B cell (primary cell): ENCODE measurements at regions not wholly inside any gene's neighbourhood (a gene's known extent, or its start where the extent isn't known, plus 50 kb on each side); places are given as distances from the start of the nearest gene placed in this dataset.

Source experiments
- ATAC-seq: fragments of 200-7000 bp; cut with Tn5 transposase; one replicate; pipeline ENCODE4 v1.10.0; 2021; ENCODE audit warnings: low read depth, mild to moderate bottlenecking, moderate number of reproducible peaks, moderate library complexity
- CTCF ChIA-PET: fragments of 350-600 bp; sonication (Branson Sonifier 250); formaldehyde crosslinking; loops from one replicate; lab custom pipeline; 2021; ENCODE audit warnings: antibody characterized with exemption, inconsistent platforms; lab: Charles Lee
- POLR2A ChIA-PET: fragments of 350-600 bp; sonication (Branson Sonifier 250); formaldehyde crosslinking; loops from one replicate; lab custom pipeline; 2021; ENCODE audit warnings: antibody characterized with exemption; lab: Charles Lee
- DNase-seq: peaks from one replicate; pipeline ENCODE4 v3.0.0; 2013
- H2AFZ ChIP-seq: 2 replicates; pipeline ENCODE4 v1.6.1; 2012; ENCODE audit warnings: mild to moderate bottlenecking, low read depth, low read length; ENCODE audit not compliant: insufficient read depth, poor library complexity, severe bottlenecking
- H3K27ac ChIP-seq, 2 donors: 1 replicate in 1 of 2; 2 replicates in 1 of 2; pipeline ENCODE4 v1.5.1; 2012 to 2013; ENCODE audit warnings: low read length in 2 of 2, mild to moderate bottlenecking in 2 of 2, moderate library complexity in 1 of 2
- H3K27me3 ChIP-seq, 4 experiments: fragments of 200-600 bp in 1 of 4; sonication (generic) in 1 of 4; replicated peaks in 1 of 4; 1 replicate in 2 of 4; 2 replicates in 2 of 4; pipeline versions ENCODE4 v1.6.1 to v1.7.0; 2013 to 2016; ENCODE audit warnings: low read length in 3 of 4, mild to moderate bottlenecking in 2 of 4, mixed read lengths in 1 of 4, moderate library complexity in 1 of 4; ENCODE audit not compliant: insufficient read depth in 4 of 4, control insufficient read depth in 3 of 4; ENCODE audit errors: control extremely low read depth in 1 of 4
- H3K36me3 ChIP-seq, 2 experiments: replicated peaks in 1 of 2; 1 replicate in 1 of 2; 2 replicates in 1 of 2; pipeline versions ENCODE4 v1.6.1 to v1.7.1; 2013; ENCODE audit warnings: low read length in 1 of 2; ENCODE audit not compliant: insufficient read depth in 2 of 2, control insufficient read depth in 1 of 2; ENCODE audit errors: control extremely low read depth in 1 of 2, extremely low read depth in 1 of 2
- H3K4me1 ChIP-seq, 2 donors: fragments of 200-600 bp in 1 of 2; sonication (generic) in 1 of 2; 1 replicate in 1 of 2; 2 replicates in 1 of 2; pipeline versions ENCODE4 v1.5.1 to v1.6.1; 2013 to 2017; ENCODE audit warnings: low read length in 2 of 2; ENCODE audit not compliant: control insufficient read depth in 2 of 2, insufficient read depth in 2 of 2
- H3K4me2 ChIP-seq: replicated peaks from 2 replicates; pipeline ENCODE3; 2012; ENCODE audit warnings: mild to moderate bottlenecking, low read depth, low read length; ENCODE audit not compliant: poor library complexity, severe bottlenecking
- H3K4me3 ChIP-seq, 5 experiments: fragments of 200-600 bp in 1 of 5; sonication (generic) in 1 of 5; 1 replicate in 3 of 5; 2 replicates in 2 of 5; pipeline versions ENCODE4 v1.5.1 to v1.7.0; 2011 to 2016; ENCODE audit warnings: low read length in 4 of 5, mild to moderate bottlenecking in 4 of 5, low read depth in 2 of 5, control low read depth in 1 of 5, moderate library complexity in 1 of 5; ENCODE audit not compliant: insufficient read depth in 1 of 5; ENCODE audit errors: control extremely low read depth in 1 of 5, extremely low read depth in 1 of 5
- H3K79me2 ChIP-seq: fragments of 200-600 bp; sonication (generic); one replicate; pipeline ENCODE4 v1.6.0; 2016; ENCODE audit warnings: low read length; ENCODE audit not compliant: control insufficient read depth, insufficient read depth
- H3K9ac ChIP-seq: fragments of 200-600 bp; sonication (generic); 2 replicates; pipeline ENCODE4 v1.6.1; 2017; ENCODE audit warnings: mild to moderate bottlenecking, low read length, moderate library complexity
- H3K9me3 ChIP-seq, 3 donors: one replicate each; pipeline versions ENCODE4 v1.6.1 to v1.7.1; 2013; ENCODE audit warnings: low read length in 2 of 3; ENCODE audit not compliant: control insufficient read depth in 2 of 3, insufficient read depth in 1 of 3; ENCODE audit errors: control extremely low read depth in 1 of 3
- H4K20me1 ChIP-seq: 2 replicates; pipeline ENCODE4 v1.6.0; 2012; ENCODE audit warnings: mild to moderate bottlenecking, low read length; ENCODE audit not compliant: insufficient read depth, control insufficient read depth, poor library complexity, severe bottlenecking
- H3K27ac Mint-ChIP-seq: one replicate; pipeline ENCODE4 v1.8.0; 2021; ENCODE audit warnings: mixed read lengths
- H3K27me3 Mint-ChIP-seq: one replicate; pipeline ENCODE4 v1.8.0; 2021; ENCODE audit warnings: mixed read lengths
- H3K4me1 Mint-ChIP-seq: one replicate; pipeline ENCODE4 v1.8.0; 2021; ENCODE audit warnings: mixed read lengths
- H3K4me3 Mint-ChIP-seq: one replicate; pipeline ENCODE4 v1.8.0; 2021; ENCODE audit warnings: mixed read lengths
- H3K9me3 Mint-ChIP-seq: one replicate; pipeline ENCODE4 v1.8.0; 2022; ENCODE audit warnings: mixed read lengths; ENCODE audit not compliant: insufficient read depth
- CTCF ChIP-seq: fragments of 200-600 bp; IDR thresholded peaks from one replicate; pipeline ENCODE4 v1.8.0; 2022; ENCODE audit warnings: antibody characterized with exemption, mild to moderate bottlenecking
- EZH2 ChIP-seq: IDR thresholded peaks from 2 replicates; pipeline ENCODE4 v1.6.1; 2012; ENCODE audit warnings: borderline replicate concordance, low read depth, mild to moderate bottlenecking, moderate library complexity, low read length; ENCODE audit not compliant: insufficient read depth, poor library complexity, severe bottlenecking
- WGBS: methylation state at CpG from one replicate; pipeline ENCODE4 v1.1.5; 2013; ENCODE audit warnings: missing lambda C conversion rate; ENCODE audit not compliant: insufficient coverage; 5-methylcytosine and 5-hydroxymethylcytosine counted together
- intact Hi-C: fragments of 100-400 bp; cut with micrococcal nuclease; formaldehyde crosslinking; loops from one replicate; pipeline ENCODE4 v1.10.0; 2022

- no peaks in the 10 kb centered on the region for H3K9me3 ChIP-seq
- Mint-ChIP-seq H3K9me3 (peaks cover 3% of the 10 kb centered on the region), H3K4me1 (no peaks in the 10 kb centered on the region), H3K4me3 (no peak overlapping the region), H3K27me3 (no peaks in the 10 kb centered on the region), H3K27ac (no peak overlapping the region)
- POLR2A ChIA-PET = no interaction called here
- CTCF ChIA-PET = no interaction called here
- H3K27me3 ChIP-seq = no peaks in the 10 kb centered on the region
- no peaks in the 10 kb centered on the region for H4K20me1 ChIP-seq
- no peak overlapping the region for H3K4me2 ChIP-seq
- no peak for TF ChIP-seq EZH2
- intact Hi-C loops = no loop called here
- no peaks in the 10 kb centered on the region for H3K79me2 ChIP-seq
- H3K9ac ChIP-seq = no peak overlapping the region
- H2AFZ ChIP-seq = no peak overlapping the region
- H3K4me1 ChIP-seq = no peaks in the 10 kb centered on the region
- ATAC-seq (no peak), DNase-seq (no peak)
- no peak overlapping the region for H3K4me3 ChIP-seq
- H3K27ac ChIP-seq = no peak overlapping the region
- no peaks in the 10 kb centered on the region for H3K36me3 ChIP-seq
Observed at GRCh38 chr6:23154159-23154558, 584.8 kb downstream of the HDGFL1 start.

- no peaks in the 10 kb centered on the region for H4K20me1 ChIP-seq
- CTCF ChIA-PET = interaction anchor here (1.2 kb wide), 1 partner anchor 15 kb away, joined by 3 read pairs; no protein-coding TSS in a partner anchor
- no peak overlapping the region for H3K4me3 ChIP-seq
- H3K4me1 Mint-ChIP-seq = no peaks in the 10 kb centered on the region
- H3K27me3 ChIP-seq = no peaks in the 10 kb centered on the region
- no peaks in the 10 kb centered on the region for H3K27me3 Mint-ChIP-seq
- H3K27ac ChIP-seq = no peak overlapping the region
- WGBS = no CpG with 5 or more reads among the region's 1 CpG
- no peaks in the 10 kb centered on the region for H3K79me2 ChIP-seq
- H3K9me3 ChIP-seq = peaks cover 0 to 3% (median 0%) of the 10 kb centered on the region in 3 donors
- no peak overlapping the region for H3K4me3 Mint-ChIP-seq
- no peaks in the 10 kb centered on the region for H3K4me1 ChIP-seq
- no peak for TF ChIP-seq EZH2
- TF ChIP-seq CTCF = no peak
- intact Hi-C loops = no loop called here
- DNase-seq (no peak), ATAC-seq (no peak)
- H3K36me3 ChIP-seq = no peaks in the 10 kb centered on the region
- H3K4me2 ChIP-seq = no peak overlapping the region
- no peak overlapping the region for H3K9ac ChIP-seq
- H3K27ac Mint-ChIP-seq = no peak overlapping the region
- POLR2A ChIA-PET = no interaction called here
- peaks cover 12% of the 10 kb centered on the region for H3K9me3 Mint-ChIP-seq
- H2AFZ ChIP-seq = no peak overlapping the region
Observed at GRCh38 chr6:23170049-23170448, 600.7 kb downstream of the HDGFL1 start.
